Stimulated activated naive B cell treated with anti-CD40 and anti-IgM and Interleukin-4, amounts not matched to agents 10 μg/mL and 1 μg/mL and 100 μg/mL, for 72 hours (primary cell): ENCODE measurements at regions not wholly inside any gene's neighbourhood (a gene's known extent, or its start where the extent isn't known, plus 50 kb on each side); places are given as distances from the start of the nearest gene placed in this dataset.

Source experiments
- ATAC-seq, 2 donors: fragments of 150-1000 bp; cut with Tn5 transposase; replicated peaks; 2 replicates each; pipeline ENCODE4 v1.10.0; 2021; ENCODE audit warnings: moderate library complexity in 1 of 2
- DNase-seq: peaks from one replicate; pipeline ENCODE4 v3.0.0; 2021
- H3K27ac Mint-ChIP-seq: one replicate; pipeline ENCODE4 v1.8.0; 2022; ENCODE audit warnings: mild to moderate bottlenecking, mixed read lengths
- H3K27me3 Mint-ChIP-seq, 2 donors: one replicate each; pipeline ENCODE4 v1.8.0; 2022; ENCODE audit warnings: mixed read lengths in 2 of 2
- H3K36me3 Mint-ChIP-seq, 2 donors: one replicate each; pipeline ENCODE4 v1.8.0; 2022; ENCODE audit warnings: mixed read lengths in 2 of 2, mild to moderate bottlenecking in 1 of 2
- H3K4me1 Mint-ChIP-seq, 2 donors: one replicate each; pipeline ENCODE4 v1.8.0; 2022; ENCODE audit warnings: mixed read lengths in 2 of 2, mild to moderate bottlenecking in 1 of 2
- H3K4me3 Mint-ChIP-seq, 2 donors: one replicate each; pipeline ENCODE4 v1.8.0; 2022; ENCODE audit warnings: mild to moderate bottlenecking in 2 of 2, mixed read lengths in 2 of 2, moderate library complexity in 1 of 2
- H3K9me3 Mint-ChIP-seq, 2 donors: one replicate each; pipeline ENCODE4 v1.8.0; 2022; ENCODE audit warnings: mixed read lengths in 2 of 2, mild to moderate bottlenecking in 1 of 2

- ATAC-seq (no peak), DNase-seq (no peak)
- no peaks in the 10 kb centered on the region for H3K36me3 Mint-ChIP-seq
- H3K27ac Mint-ChIP-seq, result no peak overlapping the region
- H3K27me3 Mint-ChIP-seq, result peaks cover 18 to 32% of the 10 kb centered on the region in 2 donors
- no peak overlapping the region for H3K4me3 Mint-ChIP-seq
- H3K9me3 Mint-ChIP-seq, result no peaks in the 10 kb centered on the region
- H3K4me1 Mint-ChIP-seq, result no peaks in the 10 kb centered on the region
These were observed 112.6 kb upstream of the YPEL5 start for GRCh38 chr2:30034052-30034775.

- Mint-ChIP-seq H3K9me3 (no peaks in the 10 kb centered on the region), H3K36me3 (no peaks in the 10 kb centered on the region), H3K27me3 (peaks cover 15 to 27% of the 10 kb centered on the region in 2 donors), H3K4me3 (no peak overlapping the region), H3K27ac (no peak overlapping the region), H3K4me1 (no peaks in the 10 kb centered on the region)
- no peak for DNase-seq
- no peak for ATAC-seq
These were observed 109.8 kb upstream of the YPEL5 start for GRCh38 chr2:30037016-30037415.

- Mint-ChIP-seq H3K4me3 (no peak overlapping the region), H3K27me3 (peaks cover 15 to 27% of the 10 kb centered on the region in 2 donors), H3K9me3 (no peaks in the 10 kb centered on the region), H3K27ac (no peak overlapping the region), H3K36me3 (no peaks in the 10 kb centered on the region), H3K4me1 (no peaks in the 10 kb centered on the region)
- DNase-seq (no peak), ATAC-seq (no peak)
These were observed 108.4 kb upstream of the YPEL5 start for GRCh38 chr2:30038419-30038818.

- Mint-ChIP-seq H3K36me3 (no peaks in the 10 kb centered on the region), H3K4me1 (no peaks in the 10 kb centered on the region), H3K9me3 (no peaks in the 10 kb centered on the region), H3K27ac (no peak overlapping the region), H3K4me3 (no peak overlapping the region), H3K27me3 (peaks cover 19 to 32% of the 10 kb centered on the region in 2 donors)
- no peak for ATAC-seq
- no peak for DNase-seq
These were observed 107.7 kb upstream of the YPEL5 start for GRCh38 chr2:30039101-30039500.

- no peak for DNase-seq
- Mint-ChIP-seq H3K4me3 (no peak overlapping the region), H3K36me3 (no peaks in the 10 kb centered on the region), H3K9me3 (no peaks in the 10 kb centered on the region), H3K27ac (no peak overlapping the region), H3K27me3 (peaks cover 20 to 38% of the 10 kb centered on the region in 2 donors), H3K4me1 (no peaks in the 10 kb centered on the region)
- ATAC-seq, result no peak
These were observed 106.7 kb upstream of the YPEL5 start for GRCh38 chr2:30040147-30040546.

GRCh38 chr2:30041884-30042283 lies 104.9 kb upstream of the YPEL5 start:
- Mint-ChIP-seq H3K9me3 (no peaks in the 10 kb centered on the region), H3K27me3 (peaks cover 31 to 48% of the 10 kb centered on the region in 2 donors), H3K36me3 (no peaks in the 10 kb centered on the region), H3K27ac (no peak overlapping the region), H3K4me1 (no peaks in the 10 kb centered on the region), H3K4me3 (no peak overlapping the region)
- no peak for ATAC-seq
- DNase-seq, result no peak

GRCh38 chr2:30046396-30046795 lies 100.4 kb upstream of the YPEL5 start:
- DNase-seq (no peak), ATAC-seq (no peak)
- H3K4me1 Mint-ChIP-seq, result no peaks in the 10 kb centered on the region
- no peak overlapping the region for H3K27ac Mint-ChIP-seq
- no peak overlapping the region for H3K4me3 Mint-ChIP-seq
- H3K9me3 Mint-ChIP-seq, result no peaks in the 10 kb centered on the region
- H3K36me3 Mint-ChIP-seq, result no peaks in the 10 kb centered on the region
- peaks cover 38 to 51% of the 10 kb centered on the region in 2 donors for H3K27me3 Mint-ChIP-seq

GRCh38 chr2:30046979-30047378 lies 99.8 kb upstream of the YPEL5 start:
- peaks cover 37 to 45% of the 10 kb centered on the region in 2 donors for H3K27me3 Mint-ChIP-seq
- ATAC-seq, result no peak
- H3K36me3 Mint-ChIP-seq, result no peaks in the 10 kb centered on the region
- H3K4me3 Mint-ChIP-seq, result no peak overlapping the region
- no peaks in the 10 kb centered on the region for H3K9me3 Mint-ChIP-seq
- no peaks in the 10 kb centered on the region for H3K4me1 Mint-ChIP-seq
- no peak for DNase-seq
- no peak overlapping the region for H3K27ac Mint-ChIP-seq

- H3K4me1 Mint-ChIP-seq, result no peaks in the 10 kb centered on the region
- H3K27ac Mint-ChIP-seq, result no peak overlapping the region
- H3K36me3 Mint-ChIP-seq, result no peaks in the 10 kb centered on the region
- DNase-seq, result no peak
- H3K9me3 Mint-ChIP-seq, result peaks cover 0 to 2% of the 10 kb centered on the region in 2 donors
- ATAC-seq, result no peak
- peaks cover 40 to 50% of the 10 kb centered on the region in 2 donors for H3K27me3 Mint-ChIP-seq
- no peak overlapping the region for H3K4me3 Mint-ChIP-seq
These were observed 98.1 kb upstream of the YPEL5 start for GRCh38 chr2:30048636-30049175.

GRCh38 chr2:30055548-30055947 lies 91.3 kb upstream of the YPEL5 start:
- H3K4me3 Mint-ChIP-seq, result no peak overlapping the region
- H3K9me3 Mint-ChIP-seq, result peaks cover 4 to 7% of the 10 kb centered on the region in 2 donors
- H3K36me3 Mint-ChIP-seq, result no peaks in the 10 kb centered on the region
- no peak overlapping the region for H3K27ac Mint-ChIP-seq
- no peak for ATAC-seq
- H3K27me3 Mint-ChIP-seq, result peaks cover 24 to 32% of the 10 kb centered on the region in 2 donors
- no peak for DNase-seq
- H3K4me1 Mint-ChIP-seq, result no peaks in the 10 kb centered on the region

- H3K36me3 Mint-ChIP-seq, result peaks cover 0 to 4% of the 10 kb centered on the region in 2 donors
- ATAC-seq (no peak), DNase-seq (no peak)
- H3K4me1 Mint-ChIP-seq, result no peaks in the 10 kb centered on the region
- no peak overlapping the region for H3K27ac Mint-ChIP-seq
- no peak overlapping the region for H3K4me3 Mint-ChIP-seq
- peaks cover 23 to 37% of the 10 kb centered on the region in 2 donors for H3K9me3 Mint-ChIP-seq
- H3K27me3 Mint-ChIP-seq, result peaks cover 20 to 39% of the 10 kb centered on the region in 2 donors
These were observed 86.2 kb upstream of the YPEL5 start for GRCh38 chr2:30060562-30060961.

GRCh38 chr2:30068067-30068466 lies 78.7 kb upstream of the YPEL5 start:
- Mint-ChIP-seq H3K4me3 (no peak overlapping the region), H3K27me3 (peaks cover 31 to 43% of the 10 kb centered on the region in 2 donors), H3K27ac (no peak overlapping the region), H3K9me3 (peaks cover 17 to 21% of the 10 kb centered on the region in 2 donors), H3K36me3 (peaks cover 0 to 2% of the 10 kb centered on the region in 2 donors), H3K4me1 (no peaks in the 10 kb centered on the region)
- ATAC-seq, result no peak
- no peak for DNase-seq

GRCh38 chr2:30072250-30072842 lies 74.5 kb upstream of the YPEL5 start:
- Mint-ChIP-seq H3K4me1 (no peaks in the 10 kb centered on the region), H3K36me3 (no peaks in the 10 kb centered on the region), H3K27ac (no peak overlapping the region), H3K9me3 (no peaks in the 10 kb centered on the region), H3K27me3 (peaks cover 38 to 42% of the 10 kb centered on the region in 2 donors), H3K4me3 (no peak overlapping the region)
- ATAC-seq (peak; percentile 89 to 94), DNase-seq (peak; percentile 38)

- no peak for DNase-seq
- Mint-ChIP-seq H3K27me3 (peaks cover 38 to 42% of the 10 kb centered on the region in 2 donors), H3K36me3 (no peaks in the 10 kb centered on the region), H3K4me1 (no peaks in the 10 kb centered on the region), H3K4me3 (no peak overlapping the region), H3K27ac (no peak overlapping the region), H3K9me3 (no peaks in the 10 kb centered on the region)
- no peak for ATAC-seq
These were observed 73.3 kb upstream of the YPEL5 start for GRCh38 chr2:30073523-30073922.

- no peaks in the 10 kb centered on the region for H3K36me3 Mint-ChIP-seq
- no peak overlapping the region for H3K27ac Mint-ChIP-seq
- DNase-seq (no peak), ATAC-seq (no peak)
- no peaks in the 10 kb centered on the region for H3K4me1 Mint-ChIP-seq
- H3K27me3 Mint-ChIP-seq, result peaks cover 37 to 42% of the 10 kb centered on the region in 2 donors
- no peaks in the 10 kb centered on the region for H3K9me3 Mint-ChIP-seq
- no peak overlapping the region for H3K4me3 Mint-ChIP-seq
These were observed 72.8 kb upstream of the YPEL5 start for GRCh38 chr2:30074023-30074422.
